ENCODE measurements at regions not wholly inside any gene's neighbourhood (a gene's known extent, or its start where the extent isn't known, plus 50 kb on each side); places are given as distances from the start of the nearest gene placed in this dataset.
A peak's percentile ranks its signal among the peaks of the same experiment; 100 is the strongest.

DNA sequence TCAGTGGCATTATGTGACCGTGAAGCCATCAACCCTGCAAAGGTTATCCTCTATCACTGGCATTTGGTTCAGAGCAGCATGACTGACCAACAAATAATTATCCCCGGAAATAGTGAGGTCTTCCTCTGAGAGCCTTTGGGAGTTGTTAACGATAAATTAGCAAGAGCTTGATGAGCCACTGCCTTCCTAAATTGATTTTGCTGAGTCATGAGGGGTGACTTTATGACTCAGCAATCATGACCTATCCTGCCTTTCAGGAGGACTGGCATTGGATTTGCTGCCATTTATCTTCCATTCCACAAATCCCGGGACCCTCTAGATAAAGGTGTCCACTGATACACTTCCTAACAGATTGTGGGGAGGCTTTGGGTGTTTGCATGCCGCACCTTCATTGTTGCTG is 80.8 kb upstream of the MTNR1B start:
- Histone ChIP-seq H2AFZ (no peak overlapping the region), H3K4me2 (no peak overlapping the region), H4K20me1 (replicated peaks; ENCODE audit: insufficient read depth) (no peaks in the 10 kb centered on the region), H3K9me2 (ENCODE audit: insufficient read depth) (peaks cover 7% of the 10 kb centered on the region; the same call in 1 of the 2 replicates), H3F3A (replicated peaks; ENCODE audit: low read depth) (no peaks in the 10 kb centered on the region), H3K79me2 (replicated peaks; ENCODE audit: insufficient read depth) (no peaks in the 10 kb centered on the region), H3K4me1 (ENCODE audit: insufficient read depth) (no peaks in the 10 kb centered on the region), H3K27me3 (ENCODE audit: insufficient read depth) (no peaks in the 10 kb centered on the region), H3K27ac (ENCODE audit: low read depth) (no peak overlapping the region), H3K4me3 (no peak overlapping the region), H3K36me3 (ENCODE audit: insufficient read depth) (peaks cover 11% of the 10 kb centered on the region; the same call in 1 of the 2 replicates)
- DNase-seq (ENCODE audit: low spot score) = peak; percentile 20
- H3K36me3 Mint-ChIP-seq (ENCODE audit: low read depth) = peaks cover 28% of the 10 kb centered on the region
- H3K4me1 Mint-ChIP-seq = peaks cover 13% of the 10 kb centered on the region
- no peak for ATAC-seq
- H3K4me3 Mint-ChIP-seq = no peak overlapping the region
- H3K9me3 Mint-ChIP-seq = no peaks in the 10 kb centered on the region
- H3K27me3 Mint-ChIP-seq (ENCODE audit: insufficient read depth, low read depth, poor library complexity) = peaks cover 4% of the 10 kb centered on the region
- no peak for TF ChIP-seq EZH2 (IDR thresholded peaks at IDR 0.05; ENCODE audit: low read depth, unreplicated experiment)
- TF ChIP-seq ZNF114 (CRISPR knock-in tag; IDR thresholded peaks at IDR 0.05) = no peak
- no peak for TF ChIP-seq EZH2phosphoT487 (IDR thresholded peaks at IDR 0.05; ENCODE audit: unreplicated experiment)
- TF ChIP-seq CREB1 (CRISPR knock-in tag; IDR thresholded peaks at IDR 0.05; ENCODE audit: low read depth) = no peak
- no peak for TF ChIP-seq POLR2AphosphoS5 (IDR thresholded peaks at IDR 0.05; ENCODE audit: low read depth)
- no peak for TF ChIP-seq STAT1 (IDR thresholded peaks at IDR 0.05; ENCODE audit: unreplicated experiment)
- TF ChIP-seq ZNF331 (CRISPR knock-in tag; IDR thresholded peaks at IDR 0.05; ENCODE audit: low read depth) = no peak
- no peak for TF ChIP-seq NANOG (IDR thresholded peaks at IDR 0.05; ENCODE audit: borderline replicate concordance)
- TF ChIP-seq, protein P1, sequence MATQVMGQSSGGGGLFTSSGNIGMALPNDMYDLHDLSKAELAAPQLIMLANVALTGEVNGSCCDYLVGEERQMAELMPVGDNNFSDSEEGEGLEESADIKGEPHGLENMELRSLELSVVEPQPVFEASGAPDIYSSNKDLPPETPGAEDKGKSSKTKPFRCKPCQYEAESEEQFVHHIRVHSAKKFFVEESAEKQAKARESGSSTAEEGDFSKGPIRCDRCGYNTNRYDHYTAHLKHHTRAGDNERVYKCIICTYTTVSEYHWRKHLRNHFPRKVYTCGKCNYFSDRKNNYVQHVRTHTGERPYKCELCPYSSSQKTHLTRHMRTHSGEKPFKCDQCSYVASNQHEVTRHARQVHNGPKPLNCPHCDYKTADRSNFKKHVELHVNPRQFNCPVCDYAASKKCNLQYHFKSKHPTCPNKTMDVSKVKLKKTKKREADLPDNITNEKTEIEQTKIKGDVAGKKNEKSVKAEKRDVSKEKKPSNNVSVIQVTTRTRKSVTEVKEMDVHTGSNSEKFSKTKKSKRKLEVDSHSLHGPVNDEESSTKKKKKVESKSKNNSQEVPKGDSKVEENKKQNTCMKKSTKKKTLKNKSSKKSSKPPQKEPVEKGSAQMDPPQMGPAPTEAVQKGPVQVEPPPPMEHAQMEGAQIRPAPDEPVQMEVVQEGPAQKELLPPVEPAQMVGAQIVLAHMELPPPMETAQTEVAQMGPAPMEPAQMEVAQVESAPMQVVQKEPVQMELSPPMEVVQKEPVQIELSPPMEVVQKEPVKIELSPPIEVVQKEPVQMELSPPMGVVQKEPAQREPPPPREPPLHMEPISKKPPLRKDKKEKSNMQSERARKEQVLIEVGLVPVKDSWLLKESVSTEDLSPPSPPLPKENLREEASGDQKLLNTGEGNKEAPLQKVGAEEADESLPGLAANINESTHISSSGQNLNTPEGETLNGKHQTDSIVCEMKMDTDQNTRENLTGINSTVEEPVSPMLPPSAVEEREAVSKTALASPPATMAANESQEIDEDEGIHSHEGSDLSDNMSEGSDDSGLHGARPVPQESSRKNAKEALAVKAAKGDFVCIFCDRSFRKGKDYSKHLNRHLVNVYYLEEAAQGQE (IDR thresholded peaks at IDR 0.05; ENCODE audit: unreplicated experiment) = no peak
- TF ChIP-seq CTCF (conservative IDR thresholded peaks at IDR 0.05; ENCODE audit: low read depth in 2 of 2) = no peak
- no peak for TF ChIP-seq ETS1 (IDR thresholded peaks at IDR 0.05)
- no peak for TF ChIP-seq JUNB (IDR thresholded peaks at IDR 0.05; ENCODE audit: unreplicated experiment)
- TF ChIP-seq ZNF462 (CRISPR knock-in tag; IDR thresholded peaks at IDR 0.05) = no peak
- peak overlapping the region; percentile 71 for H3K27ac Mint-ChIP-seq

All from GM23338 (cell line).